Smooth muscle cell (in vitro differentiated cells): ENCODE measurements at regions not wholly inside any gene's neighbourhood (a gene's known extent, or its start where the extent isn't known, plus 50 kb on each side); places are given as distances from the start of the nearest gene placed in this dataset.

Experiments used
- DNase-seq: peaks from one replicate; lab custom pipeline; 2025; ENCODE audit not compliant: unreplicated experiment; lab: John Stamatoyannopoulos, UW
- H2AFZ ChIP-seq: fragments of 200-600 bp; sonication (generic); 2 replicates; pipeline ENCODE4 v1.6.0; 2016; ENCODE audit warnings: antibody characterized with exemption, low read depth, mild to moderate bottlenecking
- H3F3A ChIP-seq: fragments of 200-600 bp; sonication (generic); 2 replicates; pipeline ENCODE4 v1.6.0; 2017; ENCODE audit warnings: antibody characterized with exemption, low read depth
- H3K27ac ChIP-seq: fragments of 200-600 bp; sonication (generic); 2 replicates; pipeline ENCODE4 v1.5.1; 2016; ENCODE audit warnings: low read depth, mild to moderate bottlenecking
- H3K27me3 ChIP-seq: fragments of 200-600 bp; sonication (generic); 2 replicates; pipeline ENCODE4 v1.6.1; 2016; ENCODE audit warnings: low read depth, mild to moderate bottlenecking
- H3K36me3 ChIP-seq: fragments of 200-600 bp; sonication (generic); 2 replicates; pipeline ENCODE4 v1.5.1; 2016; ENCODE audit warnings: low read depth
- H3K4me1 ChIP-seq: fragments of 200-600 bp; sonication (generic); 2 replicates; pipeline ENCODE4 v1.5.1; 2016; ENCODE audit warnings: low read depth
- H3K4me2 ChIP-seq: fragments of 200-600 bp; sonication (generic); 2 replicates; pipeline ENCODE4 v1.6.0; 2016; ENCODE audit warnings: mild to moderate bottlenecking
- H3K4me3 ChIP-seq: fragments of 200-600 bp; sonication (generic); 2 replicates; pipeline ENCODE4 v1.5.1; 2016; ENCODE audit warnings: mild to moderate bottlenecking
- H3K79me2 ChIP-seq: fragments of 200-600 bp; sonication (generic); 2 replicates; pipeline ENCODE4 v1.6.0; 2016; ENCODE audit warnings: low read depth, mild to moderate bottlenecking
- H3K9ac ChIP-seq: fragments of 200-600 bp; sonication (generic); 2 replicates; pipeline ENCODE4 v1.6.0; 2016; ENCODE audit warnings: low read depth
- H3K9me3 ChIP-seq: fragments of 200-600 bp; sonication (generic); replicated peaks from 2 replicates; pipeline ENCODE4 v1.5.1; 2016; ENCODE audit warnings: low read depth
- H4K20me1 ChIP-seq: fragments of 200-600 bp; sonication (generic); 2 replicates; pipeline ENCODE4 v1.6.0; 2016; ENCODE audit warnings: low read depth
- CTCF ChIP-seq: fragments of 200-600 bp; sonication (generic); IDR thresholded peaks from 2 replicates; pipeline ENCODE4 v1.5.1; 2017; ENCODE audit warnings: borderline replicate concordance, mild to moderate bottlenecking, antibody characterized with exemption; ENCODE audit not compliant: insufficient read depth, poor library complexity, severe bottlenecking
- WGBS: methylation state at CpG from one replicate; pipeline ENCODE4 v1.1.7; 2016; ENCODE audit warnings: low lambda C conversion rate; 5-methylcytosine and 5-hydroxymethylcytosine counted together

GRCh38 chr7:114860206-114860605, 61.7 kb upstream of the MDFIC start:
- no peaks in the 10 kb centered on the region for H3K27me3 ChIP-seq
- no peaks in the 10 kb centered on the region for H4K20me1 ChIP-seq
- peaks cover 10% of the 10 kb centered on the region for H3K4me1 ChIP-seq
- DNase-seq, result no peak
- no peak for TF ChIP-seq CTCF
- H3K4me2 ChIP-seq, result no peak overlapping the region
- no peak overlapping the region for H3K9ac ChIP-seq
- no peak overlapping the region for H2AFZ ChIP-seq
- no peaks in the 10 kb centered on the region for H3K36me3 ChIP-seq
- no peak overlapping the region for H3K4me3 ChIP-seq
- WGBS, result 69% methylated on average over 2 of the region's 2 CpGs
- H3F3A ChIP-seq, result no peaks in the 10 kb centered on the region
- H3K27ac ChIP-seq, result no peak overlapping the region
- H3K79me2 ChIP-seq, result no peaks in the 10 kb centered on the region
- H3K9me3 ChIP-seq, result no peaks in the 10 kb centered on the region

DNA sequence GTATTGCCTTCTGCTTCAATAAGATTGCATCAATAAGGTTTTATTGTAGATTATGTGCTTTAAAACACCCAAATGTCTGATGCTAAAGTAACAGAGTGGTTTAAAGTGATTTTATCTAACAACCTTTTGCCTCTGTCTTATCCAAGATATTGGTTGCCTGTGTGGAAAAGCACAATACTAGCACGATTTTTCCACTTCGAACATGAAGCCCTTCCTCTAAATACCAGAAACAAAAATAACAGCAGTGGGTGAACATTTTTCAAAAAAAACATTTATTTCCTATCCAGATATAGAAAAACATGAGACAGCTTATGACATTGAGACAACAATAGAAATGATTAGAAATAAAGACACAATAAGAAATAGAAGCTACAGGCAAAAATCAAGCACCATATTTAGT, 59.5 kb upstream of the MDFIC start:
- Histone ChIP-seq H3K4me1 (no peaks in the 10 kb centered on the region), H3K27ac (no peak overlapping the region), H3K4me2 (no peak overlapping the region), H3K4me3 (no peak overlapping the region), H3K79me2 (no peaks in the 10 kb centered on the region), H3K36me3 (no peaks in the 10 kb centered on the region), H3F3A (no peaks in the 10 kb centered on the region), H3K27me3 (no peaks in the 10 kb centered on the region), H3K9me3 (no peaks in the 10 kb centered on the region), H2AFZ (no peak overlapping the region), H3K9ac (no peak overlapping the region), H4K20me1 (no peaks in the 10 kb centered on the region)
- no peak for TF ChIP-seq CTCF
- 92% methylated on average over 2 of the region's 2 CpGs for WGBS
- DNase-seq, result no peak

DNA sequence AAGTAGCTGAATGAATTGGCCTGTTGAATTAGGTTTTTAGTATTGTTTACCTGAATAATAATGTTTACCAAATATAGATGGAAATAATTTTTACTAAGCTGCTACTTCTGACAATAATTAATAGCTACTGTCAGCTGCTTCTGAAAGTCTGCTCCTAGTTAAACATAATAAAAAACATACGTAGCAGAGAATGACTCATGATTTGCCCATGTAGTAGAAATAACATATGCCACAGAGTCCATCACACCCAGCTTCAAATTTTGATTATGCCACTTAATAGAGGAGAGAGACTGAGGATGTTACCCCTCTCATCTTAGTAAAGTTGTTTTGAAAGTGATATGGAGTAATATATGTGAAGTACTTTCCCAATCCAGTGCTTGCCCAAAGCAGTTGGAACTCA, 57.6 kb upstream of the MDFIC start:
- H3F3A ChIP-seq, result no peaks in the 10 kb centered on the region
- peak overlapping the region; percentile 45 for H2AFZ ChIP-seq
- no peak for DNase-seq
- no peak overlapping the region for H3K4me3 ChIP-seq
- H3K27ac ChIP-seq, result no peak overlapping the region
- no peak overlapping the region for H3K4me2 ChIP-seq
- H3K9ac ChIP-seq, result no peak overlapping the region
- no peak for TF ChIP-seq CTCF
- H3K9me3 ChIP-seq, result no peaks in the 10 kb centered on the region
- H4K20me1 ChIP-seq, result no peaks in the 10 kb centered on the region
- no peaks in the 10 kb centered on the region for H3K4me1 ChIP-seq
- WGBS, result 7% methylated on average over 1 of the region's 1 CpG
- H3K27me3 ChIP-seq, result no peaks in the 10 kb centered on the region
- no peaks in the 10 kb centered on the region for H3K79me2 ChIP-seq
- no peaks in the 10 kb centered on the region for H3K36me3 ChIP-seq

- TF ChIP-seq CTCF, result peak; percentile 61
- Histone ChIP-seq H3K9me3 (no peaks in the 10 kb centered on the region), H3K4me1 (no peaks in the 10 kb centered on the region), H4K20me1 (no peaks in the 10 kb centered on the region), H3K4me2 (no peak overlapping the region), H2AFZ (no peak overlapping the region), H3K27me3 (no peaks in the 10 kb centered on the region), H3K79me2 (no peaks in the 10 kb centered on the region), H3K36me3 (no peaks in the 10 kb centered on the region), H3K27ac (no peak overlapping the region), H3K9ac (no peak overlapping the region), H3F3A (no peaks in the 10 kb centered on the region), H3K4me3 (no peak overlapping the region)
- no peak for DNase-seq
- 94% methylated on average over 1 of the region's 1 CpG for WGBS
Measured at GRCh38 chr7:114865564-114865963, 56.3 kb upstream of the MDFIC start.
